ENCODE measurements at regions not wholly inside any gene's neighbourhood (a gene's known extent, or its start where the extent isn't known, plus 50 kb on each side); places are given as distances from the start of the nearest gene placed in this dataset.

DNA sequence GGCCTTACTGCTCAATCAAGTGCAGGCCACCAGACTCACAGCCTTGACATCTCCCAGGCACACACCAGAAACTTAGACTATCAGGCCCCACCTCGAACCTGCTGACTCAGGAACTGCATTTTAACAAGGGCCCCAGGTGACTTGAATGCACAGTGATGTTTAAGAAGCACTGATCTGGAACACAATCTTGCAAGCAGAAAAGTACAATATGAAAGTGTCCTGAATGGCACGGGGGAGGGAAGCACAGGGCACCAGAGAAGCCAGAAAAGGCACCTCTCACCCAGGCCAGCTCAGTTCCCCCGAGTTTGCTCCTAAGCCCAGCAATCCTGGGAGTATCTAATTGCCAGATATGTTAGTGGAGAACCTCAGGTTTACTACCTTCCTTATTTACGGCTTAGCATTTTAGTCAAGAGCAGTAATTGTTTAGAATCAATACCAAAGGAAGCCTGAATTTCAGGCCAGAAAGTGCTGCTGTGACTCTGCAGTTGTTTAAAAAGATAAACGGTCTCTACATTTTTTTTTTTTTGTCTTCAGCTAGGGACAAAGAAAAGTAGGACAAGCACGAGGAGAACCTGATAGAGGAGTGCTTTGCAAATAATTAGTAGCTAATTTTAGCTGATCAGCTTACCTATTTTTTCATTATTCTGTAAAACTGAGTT is 50.9 kb upstream of the CDC42BPA start:
- H3K9me3 Mint-ChIP-seq = no peaks in the 10 kb centered on the region
- H3K27me3 Mint-ChIP-seq = peaks cover 0 to 6% (median 3%) of the 10 kb centered on the region in 3 donors
- no peak overlapping the region for H3K4me3 Mint-ChIP-seq
- ATAC-seq (ENCODE audit: low read depth in 2 of 2) = no peak
- no peak for DNase-seq
- H3K4me1 Mint-ChIP-seq = no peaks in the 10 kb centered on the region
- no peaks in the 10 kb centered on the region for H3K36me3 Mint-ChIP-seq
- no peak overlapping the region for H3K27ac Mint-ChIP-seq
